Activated B cell treated with CpG ODN at 0.5 μM for 24 hours (primary cell): ENCODE measurements at regions not wholly inside any gene's neighbourhood (a gene's known extent, or its start where the extent isn't known, plus 50 kb on each side); places are given as distances from the start of the nearest gene placed in this dataset.

Source experiments
- ATAC-seq: fragments of 200-7000 bp; cut with Tn5 transposase; one replicate; pipeline ENCODE4 v1.10.0; 2021; ENCODE audit warnings: low read depth, mild to moderate bottlenecking, moderate library complexity
- CTCF ChIA-PET: fragments of 350-600 bp; sonication (Branson Sonifier 250); formaldehyde crosslinking; loops from one replicate; lab custom pipeline; 2021; ENCODE audit warnings: antibody characterized with exemption; lab: Charles Lee
- POLR2A ChIA-PET: fragments of 350-600 bp; sonication (Branson Sonifier 250); formaldehyde crosslinking; loops from one replicate; lab custom pipeline; 2021; ENCODE audit warnings: antibody characterized with exemption; lab: Charles Lee
- DNase-seq: peaks from one replicate; pipeline ENCODE4 v3.0.0; 2022
- H3K27ac Mint-ChIP-seq: one replicate; pipeline ENCODE4 v1.8.0; 2020; ENCODE audit warnings: mixed read lengths
- H3K27me3 Mint-ChIP-seq: one replicate; pipeline ENCODE4 v1.8.0; 2021; ENCODE audit warnings: mixed read lengths
- H3K36me3 Mint-ChIP-seq: one replicate; pipeline ENCODE4 v1.8.0; 2021; ENCODE audit warnings: low read depth, mixed read lengths
- H3K4me1 Mint-ChIP-seq: one replicate; pipeline ENCODE4 v1.8.0; 2021; ENCODE audit warnings: mixed read lengths
- H3K4me3 Mint-ChIP-seq: one replicate; pipeline ENCODE4 v1.8.0; 2020; ENCODE audit warnings: mild to moderate bottlenecking, mixed read lengths
- H3K9me3 Mint-ChIP-seq: one replicate; pipeline ENCODE4 v1.8.0; 2020; ENCODE audit warnings: mixed read lengths
- CTCF ChIP-seq: fragments of 200-600 bp; IDR thresholded peaks from one replicate; pipeline ENCODE4 v1.8.0; 2022; ENCODE audit warnings: antibody characterized with exemption, mild to moderate bottlenecking
- intact Hi-C: fragments of 100-400 bp; cut with micrococcal nuclease; formaldehyde crosslinking; loops from one replicate; pipeline ENCODE4 v1.15.1; 2024

DNA sequence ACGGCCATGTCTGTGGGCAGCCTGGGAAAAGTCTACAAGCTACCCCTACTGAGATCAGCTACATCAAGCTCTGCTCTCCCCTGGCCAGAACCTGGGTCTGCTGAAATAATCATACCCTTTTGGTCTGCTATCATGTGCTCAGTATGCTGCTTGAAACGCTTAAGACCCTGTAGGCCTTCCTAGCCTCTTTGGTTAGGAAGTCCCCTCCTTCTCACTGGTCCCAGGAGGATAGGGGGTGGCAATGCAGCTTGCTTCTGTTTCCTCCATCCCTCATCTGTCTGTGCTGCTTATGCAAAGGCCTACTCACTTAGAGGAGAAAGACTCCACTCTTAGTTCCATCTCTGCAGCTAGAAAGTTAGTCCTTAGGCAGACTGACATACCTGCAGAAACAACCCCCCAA, 118.2 kb upstream of the RASGRP1 start:
- POLR2A ChIA-PET: interaction anchor here (0.6 to 5.6 kb wide), 14 partner anchors 10 to 247 kb away, joined by 3 to 135 read pairs (median 6); partner anchors contain the start of genes FAM98B and RASGRP1
- CTCF ChIA-PET: interaction anchor here (0.7 to 3.6 kb wide), 22 partner anchors 9 to 242 kb away, joined by 3 to 218 read pairs (median 6); partner anchors contain the start of genes FAM98B and RASGRP1
- intact Hi-C loops: loop anchor here (1.0 kb wide), 9 partner anchors 12 to 243 kb away; partner anchors contain the start of genes FAM98B and RASGRP1
- DNase-seq (peak; percentile 27), ATAC-seq (peak; percentile 89)
- Mint-ChIP-seq H3K27ac (peak overlapping the region; percentile 86), H3K9me3 (no peaks in the 10 kb centered on the region), H3K27me3 (no peaks in the 10 kb centered on the region), H3K4me1 (peaks cover 31% of the 10 kb centered on the region), H3K4me3 (peak overlapping the region; percentile 30), H3K36me3 (no peaks in the 10 kb centered on the region)
- TF ChIP-seq CTCF: no peak

GRCh38 chr15:38683382-38684242, 119.0 kb upstream of the RASGRP1 start:
- DNase-seq: peak; percentile 47
- CTCF ChIA-PET: interaction anchor here (0.6 to 3.6 kb wide), 28 partner anchors 8 to 243 kb away, joined by 3 to 218 read pairs (median 6); partner anchors contain the start of genes FAM98B and RASGRP1
- Mint-ChIP-seq H3K9me3 (no peaks in the 10 kb centered on the region), H3K27me3 (no peaks in the 10 kb centered on the region), H3K4me1 (peaks cover 33% of the 10 kb centered on the region), H3K36me3 (no peaks in the 10 kb centered on the region), H3K4me3 (peak overlapping the region; percentile 32), H3K27ac (peak overlapping the region; percentile 86)
- POLR2A ChIA-PET: interaction anchor here (0.6 to 5.6 kb wide), 10 partner anchors 11 to 229 kb away, joined by 3 to 135 read pairs (median 10); partner anchors contain the start of genes FAM98B and RASGRP1
- TF ChIP-seq CTCF: peak; percentile 56
- intact Hi-C loops: loop anchor here (1.0 kb wide), 9 partner anchors 12 to 243 kb away; partner anchors contain the start of genes FAM98B and RASGRP1
- ATAC-seq: peak; percentile 74

DNA sequence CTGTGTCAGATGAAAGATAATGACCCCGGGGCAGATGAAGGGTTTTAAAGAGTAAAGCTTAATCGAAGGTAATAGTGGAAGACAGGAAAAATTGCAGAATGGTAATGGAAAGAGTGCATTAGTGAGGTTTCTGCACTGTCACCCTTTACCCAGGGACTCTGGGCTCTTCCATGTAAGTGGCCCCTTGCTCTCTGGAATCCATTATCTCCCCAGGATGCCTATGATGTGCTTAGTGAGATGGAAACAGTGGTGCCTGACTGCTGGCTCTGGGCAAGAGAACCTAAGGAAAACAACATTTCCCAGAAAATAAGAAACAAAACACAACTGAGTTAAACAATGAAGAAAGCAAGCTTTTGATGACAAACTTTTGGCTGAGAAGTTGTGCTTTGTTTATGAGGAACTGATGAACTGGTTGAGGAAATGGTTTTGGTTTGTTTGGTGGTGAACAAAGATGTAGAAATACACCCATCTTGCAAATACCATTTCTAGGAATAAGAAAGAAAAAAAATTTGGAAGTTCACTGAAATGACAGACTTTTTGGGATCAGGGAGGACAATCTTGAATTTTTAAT, 119.9 kb upstream of the RASGRP1 start:
- ATAC-seq (no peak), DNase-seq (no peak)
- Mint-ChIP-seq H3K4me1 (peaks cover 42% of the 10 kb centered on the region), H3K36me3 (no peaks in the 10 kb centered on the region), H3K4me3 (no peak overlapping the region), H3K9me3 (no peaks in the 10 kb centered on the region), H3K27me3 (no peaks in the 10 kb centered on the region), H3K27ac (no peak overlapping the region)
- intact Hi-C loops: no loop called here
- TF ChIP-seq CTCF: no peak
- ChIA-PET CTCF (interaction anchor here (0.6 to 3.6 kb wide), 17 partner anchors 8 to 244 kb away, joined by 3 to 218 read pairs (median 9); partner anchors contain the start of genes FAM98B and RASGRP1), POLR2A (interaction anchor here (2.9 to 5.6 kb wide), 2 partner anchors 12 to 119 kb away, joined by 69 to 135 read pairs; partner anchors contain the start of gene RASGRP1)

DNA sequence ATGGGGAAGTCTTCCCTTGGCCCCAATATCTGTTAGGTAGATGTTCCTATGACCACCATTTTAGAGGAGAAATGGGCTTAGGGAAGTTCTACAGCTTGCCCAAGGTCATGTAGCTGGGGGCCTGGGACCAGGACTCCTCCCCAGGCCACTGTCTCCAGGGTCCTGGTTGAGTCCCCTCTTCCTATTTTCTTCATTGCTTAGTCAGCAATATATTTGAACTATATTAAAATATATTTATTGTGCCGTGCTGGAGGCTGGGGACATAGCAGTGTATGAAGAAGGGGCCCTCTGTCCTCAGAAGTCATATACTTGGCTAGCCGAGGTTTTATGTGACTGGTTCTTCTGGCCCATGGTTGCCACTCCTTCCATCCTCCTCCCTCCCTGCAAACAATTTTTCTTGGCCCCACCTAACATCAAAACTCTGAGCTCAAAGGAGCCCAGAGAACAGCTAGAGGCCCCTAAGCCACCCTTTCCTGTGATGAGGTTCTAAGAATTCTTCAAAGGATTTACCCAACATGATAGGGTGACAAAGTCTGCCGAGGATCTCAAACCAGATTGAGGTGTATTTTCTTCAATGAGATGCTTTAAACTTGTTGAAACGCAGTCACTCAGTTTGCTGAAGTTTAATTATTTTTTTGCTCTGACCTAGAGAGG, 121.2 kb upstream of the RASGRP1 start:
- intact Hi-C loops: no loop called here
- ATAC-seq (no peak), DNase-seq (no peak)
- H3K27ac Mint-ChIP-seq: no peak overlapping the region
- peaks cover 40% of the 10 kb centered on the region for H3K4me1 Mint-ChIP-seq
- no peaks in the 10 kb centered on the region for H3K9me3 Mint-ChIP-seq
- H3K4me3 Mint-ChIP-seq: no peak overlapping the region
- POLR2A ChIA-PET: interaction anchor here (5.6 kb wide), 1 partner anchor 121 kb away, joined by 135 read pairs; the partner anchor contains the start of gene RASGRP1
- CTCF ChIA-PET: interaction anchor here (0.8 to 8.8 kb wide), 7 partner anchors 10 to 245 kb away, joined by 3 to 138 read pairs (median 70); partner anchors contain the start of gene RASGRP1
- H3K27me3 Mint-ChIP-seq: no peaks in the 10 kb centered on the region
- no peak for TF ChIP-seq CTCF
- H3K36me3 Mint-ChIP-seq: no peaks in the 10 kb centered on the region
